ENCODE measurements at regions not wholly inside any gene's neighbourhood (a gene's known extent, or its start where the extent isn't known, plus 50 kb on each side); places are given as distances from the start of the nearest gene placed in this dataset.

- no peak for TF ChIP-seq YY1 (tag by site-specific recombination; IDR thresholded peaks at IDR 0.05)
- no peak for TF ChIP-seq ZBTB21 (tag by site-specific recombination; IDR thresholded peaks at IDR 0.05)
- TF ChIP-seq CTCF (tag by site-specific recombination; IDR thresholded peaks at IDR 0.05): no peak
- TF ChIP-seq ZNF175 (tag by site-specific recombination; IDR thresholded peaks at IDR 0.05): no peak
- TF ChIP-seq ZNF530 (tag by site-specific recombination; IDR thresholded peaks at IDR 0.05; ENCODE audit: low read depth): no peak
- no peak for TF ChIP-seq ZBTB7A (tag by site-specific recombination; IDR thresholded peaks at IDR 0.05; ENCODE audit: low read depth)
Observed at GRCh38 chr9:90034071-90034470, 429.3 kb downstream of the GADD45G start.
